NOMO-1 treated with DMSO at 0.1 percent for 48 hours (cell line): ENCODE measurements at regions not wholly inside any gene's neighbourhood (a gene's known extent, or its start where the extent isn't known, plus 50 kb on each side); places are given as distances from the start of the nearest gene placed in this dataset.

ENCODE experiments used
- DNase-seq: peaks from one replicate; lab custom pipeline; 2025; ENCODE audit not compliant: unreplicated experiment; lab: John Stamatoyannopoulos, UW

GRCh38 chr1:208923946-208924720 is 659.4 kb upstream of the CAMK1G start:
- no peak for DNase-seq

- DNase-seq = no peak
Observed at GRCh38 chr1:208924928-208925327, 658.6 kb upstream of the CAMK1G start.

- no peak for DNase-seq
Observed at GRCh38 chr1:208928349-208929010, 655.0 kb upstream of the CAMK1G start.

GRCh38 chr1:208929575-208929974 is 653.9 kb upstream of the CAMK1G start:
- DNase-seq = no peak

GRCh38 chr1:208931936-208932335 is 651.6 kb upstream of the CAMK1G start:
- DNase-seq = no peak

GRCh38 chr1:208933984-208934525 is 649.5 kb upstream of the CAMK1G start:
- DNase-seq = no peak

- DNase-seq = no peak
Observed at GRCh38 chr1:208934933-208935332, 648.6 kb upstream of the CAMK1G start.

- no peak for DNase-seq
Observed at GRCh38 chr1:208935517-208936187, 647.9 kb upstream of the CAMK1G start.

- no peak for DNase-seq
Observed at GRCh38 chr1:208939537-208940085, 643.9 kb upstream of the CAMK1G start.

- no peak for DNase-seq
Observed at GRCh38 chr1:208942394-208943130, 641.0 kb upstream of the CAMK1G start.

- DNase-seq = no peak
Observed at GRCh38 chr1:208943291-208943690, 640.2 kb upstream of the CAMK1G start.

GRCh38 chr1:208944981-208945451 is 638.5 kb upstream of the CAMK1G start:
- no peak for DNase-seq

GRCh38 chr1:208950206-208950605 is 633.3 kb upstream of the CAMK1G start:
- no peak for DNase-seq

- no peak for DNase-seq
Observed at GRCh38 chr1:208951026-208951525, 632.4 kb upstream of the CAMK1G start.

GRCh38 chr1:208951908-208952307 is 631.6 kb upstream of the CAMK1G start:
- DNase-seq = no peak

- DNase-seq = no peak
Observed at GRCh38 chr1:208962867-208963266, 620.6 kb upstream of the CAMK1G start.

- no peak for DNase-seq
Observed at GRCh38 chr1:208965351-208965750, 618.2 kb upstream of the CAMK1G start.

GRCh38 chr1:208967334-208967733 is 616.2 kb upstream of the CAMK1G start:
- no peak for DNase-seq

- DNase-seq = no peak
Observed at GRCh38 chr1:208974717-208975116, 608.8 kb upstream of the CAMK1G start.

- no peak for DNase-seq
Observed at GRCh38 chr1:208975456-208975855, 608.1 kb upstream of the CAMK1G start.
